Endothelial cell of umbilical vein (primary cell): ENCODE measurements at regions not wholly inside any gene's neighbourhood (a gene's known extent, or its start where the extent isn't known, plus 50 kb on each side); places are given as distances from the start of the nearest gene placed in this dataset.

Experiments used
- BruUV-seq: library from RNA; stranded (reverse); fragments of 400-500 nt; replicated peaks from 2 replicates; lab custom pipeline; 2021; lab: Mats Ljungman, UMichigan
- CTCF ChIA-PET: fragments of 300-600, 350-600 bp; sonication (Branson Sonifier 250); formaldehyde crosslinking; loops from one replicate; lab custom pipeline; 2021; ENCODE audit warnings: antibody characterized with exemption, inconsistent platforms; lab: Charles Lee
- POLR2A ChIA-PET: fragments of 300-600, 350-600 bp; sonication (Branson Sonifier 250); formaldehyde crosslinking; loops from one replicate; lab custom pipeline; 2021; ENCODE audit warnings: antibody characterized with exemption, inconsistent platforms; lab: Charles Lee
- DNase-seq: peaks from one replicate; pipeline ENCODE4 v3.0.0-alpha.2; 2011; ENCODE audit warnings: low read depth, low spot score
- FAIRE-seq: peaks from 2 replicates; lab custom pipeline; 2011; peaks lifted over from hg19 to GRCh38; lab: Jason Lieb, UNC
- H2AFZ ChIP-seq: 2 replicates; pipeline ENCODE4 v1.6.0; 2012; ENCODE audit warnings: low read depth, low read length, control low read depth, inconsistent platforms
- H3K27ac ChIP-seq: 2 replicates; pipeline ENCODE4 v1.5.1; 2011; ENCODE audit warnings: low read depth, mild to moderate bottlenecking, control low read depth, low read length, moderate library complexity; ENCODE audit not compliant: insufficient read depth
- H3K27me3 ChIP-seq, 2 experiments: 2 replicates each; pipeline versions ENCODE4 v1.6.0 to v1.6.1; 2011; ENCODE audit warnings: low read length in 2 of 2, mixed read lengths in 1 of 2; ENCODE audit not compliant: control insufficient read depth in 2 of 2, insufficient read depth in 2 of 2
- H3K36me3 ChIP-seq, 2 experiments: 2 replicates in 1 of 2; 3 replicates in 1 of 2; pipeline ENCODE4 v1.5.1; 2011; ENCODE audit warnings: low read length in 2 of 2, mild to moderate bottlenecking in 1 of 2, moderate library complexity in 1 of 2; ENCODE audit not compliant: control insufficient read depth in 2 of 2, insufficient read depth in 2 of 2; ENCODE audit errors: extremely low read depth in 1 of 2
- H3K4me1 ChIP-seq: 3 replicates; pipeline ENCODE4 v1.5.1; 2011; ENCODE audit warnings: mild to moderate bottlenecking, low read length; ENCODE audit not compliant: control insufficient read depth, insufficient read depth; ENCODE audit errors: extremely low read depth
- H3K4me2 ChIP-seq: 2 replicates; pipeline ENCODE4 v1.6.1; 2011; ENCODE audit warnings: low read length, control low read depth, mixed read lengths; ENCODE audit not compliant: insufficient read depth
- H3K4me3 ChIP-seq, 3 experiments: fragments of 200-600 bp in 1 of 3; sonication (generic), shearing (Covaris generic) in 1 of 3; replicated peaks in 1 of 3; 2 replicates each; pipeline ENCODE4 v1.5.1; 2011 to 2016; ENCODE audit warnings: control low read depth in 3 of 3, low read length in 3 of 3, mild to moderate bottlenecking in 2 of 3, inconsistent platforms in 1 of 3, low read depth in 1 of 3, moderate library complexity in 1 of 3; ENCODE audit not compliant: insufficient read depth in 1 of 3
- H3K79me2 ChIP-seq: 2 replicates; pipeline ENCODE4 v1.6.0; 2012; ENCODE audit warnings: low read length, inconsistent platforms; ENCODE audit not compliant: control insufficient read depth, insufficient read depth
- H3K9ac ChIP-seq: replicated peaks from 2 replicates; pipeline ENCODE3; 2011; ENCODE audit warnings: low read length, control low read depth; ENCODE audit not compliant: insufficient read depth; ENCODE audit errors: extremely low read depth
- H3K9me1 ChIP-seq: replicated peaks from 3 replicates; pipeline ENCODE4 v1.6.0; 2011; ENCODE audit warnings: mild to moderate bottlenecking, low read length; ENCODE audit not compliant: control insufficient read depth, insufficient read depth; ENCODE audit errors: extremely low read depth
- H3K9me3 ChIP-seq: replicated peaks from 2 replicates; pipeline ENCODE4 v1.5.1; 2012; ENCODE audit warnings: low read length, inconsistent platforms; ENCODE audit not compliant: control insufficient read depth, insufficient read depth
- H4K20me1 ChIP-seq: replicated peaks from 2 replicates; pipeline ENCODE3; 2011; ENCODE audit warnings: mild to moderate bottlenecking, low read length; ENCODE audit not compliant: control insufficient read depth, insufficient read depth; ENCODE audit errors: extremely low read depth
- CTCF ChIP-seq, 2 donors: IDR thresholded peaks; 1 replicate in 1 of 2; 2 replicates in 1 of 2; pipeline ENCODE4 v1.5.1; 2011; ENCODE audit warnings: low read length in 2 of 2, mild to moderate bottlenecking in 2 of 2, moderate library complexity in 2 of 2, control low read depth in 1 of 2, inconsistent platforms in 1 of 2, low read depth in 1 of 2; ENCODE audit not compliant: insufficient read depth in 1 of 2; ENCODE audit errors: extremely low read depth in 1 of 2
- EZH2 ChIP-seq: IDR thresholded peaks from 2 replicates; pipeline ENCODE4 v1.6.1; 2012; ENCODE audit warnings: borderline replicate concordance, low read depth, mild to moderate bottlenecking, moderate library complexity, low read length, inconsistent platforms; ENCODE audit not compliant: severe bottlenecking
- FOS ChIP-seq: IDR thresholded peaks from 2 replicates; pipeline ENCODE4 v1.6.1; 2011; ENCODE audit warnings: mild to moderate bottlenecking, low read length, moderate library complexity, borderline replicate concordance; ENCODE audit not compliant: insufficient read depth
- GATA2 ChIP-seq: IDR thresholded peaks from 2 replicates; pipeline ENCODE4 v1.7.0; 2011; ENCODE audit warnings: low read depth, mild to moderate bottlenecking, moderate library complexity, mixed read lengths, low read length; ENCODE audit not compliant: insufficient read length, insufficient read depth
- JUN ChIP-seq: IDR thresholded peaks from 2 replicates; pipeline ENCODE4 v1.6.1; 2011; ENCODE audit warnings: borderline replicate concordance, low read depth; ENCODE audit not compliant: insufficient read length, insufficient read depth
- MAX ChIP-seq: IDR thresholded peaks from 2 replicates; pipeline ENCODE4 v1.6.1; 2011; ENCODE audit not compliant: insufficient read depth, insufficient read length
- MYC ChIP-seq: IDR thresholded peaks from one replicate; pipeline ENCODE4 v1.6.1; 2011; ENCODE audit warnings: mild to moderate bottlenecking, low read depth, low read length
- POLR2A ChIP-seq: IDR thresholded peaks from 2 replicates; pipeline ENCODE4 v1.6.1; 2012; ENCODE audit warnings: low read depth, mild to moderate bottlenecking, control low read depth, low read length
- POLR2AphosphoS5 ChIP-seq: IDR thresholded peaks from 2 replicates; pipeline ENCODE4 v1.6.1; 2012; ENCODE audit warnings: low read depth, mild to moderate bottlenecking, control low read depth, low read length, moderate library complexity; ENCODE audit not compliant: insufficient read depth
- dilution Hi-C: fragments of 300-500 bp; cut with MboI; formaldehyde crosslinking; loops from one replicate; pipeline ENCODE4 v1.15.0; 2019; ENCODE audit warnings: low sequenced_read_pairs; ENCODE audit not compliant: extremely low pct_ligation_motif_present
- intact Hi-C: fragments of 100-400 bp; cut with micrococcal nuclease; formaldehyde crosslinking; loops from one replicate; pipeline ENCODE4 v1.10.0; 2022

GRCh38 chrX:88605222-88605583 lies 141.8 kb upstream of the CPXCR1 start:
- FAIRE-seq (no peak), DNase-seq (no peak)
- H3K27me3 ChIP-seq: no peaks in the 10 kb centered on the region
- H3K9me3 ChIP-seq: no peaks in the 10 kb centered on the region
- no peaks in the 10 kb centered on the region for H3K9me1 ChIP-seq
- TF ChIP-seq MYC (no peak), JUN (no peak), CTCF (IDR thresholded peaks at IDR 0.05; ENCODE audit: extremely low read depth in 1 of 2, insufficient read depth in 1 of 2, low read depth in 1 of 2, low read length in 2 of 2) (no peak), GATA2 (no peak), FOS (no peak), POLR2A (no peak), POLR2AphosphoS5 (no peak), MAX (no peak), EZH2 (no peak)
- no peaks in the 10 kb centered on the region for H3K79me2 ChIP-seq
- dilution Hi-C loops: no loop called here
- H3K4me1 ChIP-seq: peaks cover 2% of the 10 kb centered on the region
- H3K36me3 ChIP-seq: no peaks in the 10 kb centered on the region
- intact Hi-C loops: no loop called here
- H3K4me2 ChIP-seq: no peak overlapping the region
- BruUV-seq: no TSS peak
- peak overlapping the region; percentile 38 for H2AFZ ChIP-seq
- POLR2A ChIA-PET: no interaction called here
- no peak overlapping the region for H3K27ac ChIP-seq
- H4K20me1 ChIP-seq: no peaks in the 10 kb centered on the region
- no peak overlapping the region for H3K4me3 ChIP-seq
- CTCF ChIA-PET: no interaction called here
- H3K9ac ChIP-seq: no peak overlapping the region
